ENCODE measurements at regions not wholly inside any gene's neighbourhood (a gene's known extent, or its start where the extent isn't known, plus 50 kb on each side); places are given as distances from the start of the nearest gene placed in this dataset.

GRCh38 chr6:98215531-98215930 lies 618.8 kb upstream of the POU3F2 start:
- Histone ChIP-seq H3K27me3 (ENCODE audit: control insufficient read depth in 2 of 2, insufficient read depth in 2 of 2, low read length in 2 of 2) (no peaks in the 10 kb centered on the region), H3K27ac (ENCODE audit: low read depth in 2 of 2, low read length in 2 of 2) (no peak overlapping the region), H3K9me3 (ENCODE audit: control insufficient read depth in 2 of 2, low read length in 2 of 2) (no peaks in the 10 kb centered on the region), H3K4me1 (ENCODE audit: control insufficient read depth in 2 of 2, insufficient read depth in 2 of 2, low read length in 2 of 2) (no peaks in the 10 kb centered on the region), H3K4me3 (ENCODE audit: low read length in 2 of 2) (no peak overlapping the region), H3K9ac (ENCODE audit: low read depth in 1 of 2, low read length in 2 of 2) (no peak overlapping the region), H3K36me3 (ENCODE audit: control insufficient read depth in 2 of 2, insufficient read depth in 2 of 2, low read length in 2 of 2) (no peaks in the 10 kb centered on the region)

- H3K4me1 ChIP-seq (ENCODE audit: control insufficient read depth in 2 of 2, insufficient read depth in 2 of 2, low read length in 2 of 2), result no peaks in the 10 kb centered on the region
- H3K9ac ChIP-seq (ENCODE audit: low read depth in 1 of 2, low read length in 2 of 2), result no peak overlapping the region
- H3K27ac ChIP-seq (ENCODE audit: low read depth in 2 of 2, low read length in 2 of 2), result no peak overlapping the region
These were observed 604.1 kb upstream of the POU3F2 start for GRCh38 chr6:98230250-98230649.

GRCh38 chr6:98239057-98239456 lies 595.3 kb upstream of the POU3F2 start:
- Histone ChIP-seq H3K9ac (ENCODE audit: low read depth in 1 of 2, low read length in 2 of 2) (no peak overlapping the region), H3K27ac (ENCODE audit: low read depth in 2 of 2, low read length in 2 of 2) (no peak overlapping the region), H3K9me3 (ENCODE audit: control insufficient read depth in 2 of 2, low read length in 2 of 2) (no peaks in the 10 kb centered on the region), H3K27me3 (ENCODE audit: control insufficient read depth in 2 of 2, insufficient read depth in 2 of 2, low read length in 2 of 2) (no peaks in the 10 kb centered on the region), H3K4me3 (ENCODE audit: low read length in 2 of 2) (no peak overlapping the region), H3K4me1 (ENCODE audit: control insufficient read depth in 2 of 2, insufficient read depth in 2 of 2, low read length in 2 of 2) (no peaks in the 10 kb centered on the region), H3K36me3 (ENCODE audit: control insufficient read depth in 2 of 2, insufficient read depth in 2 of 2, low read length in 2 of 2) (no peaks in the 10 kb centered on the region)

More at GRCh38 chr6:98230250-98230649, 604.1 kb upstream of the POU3F2 start:
- H3K36me3 ChIP-seq (ENCODE audit: control insufficient read depth in 2 of 2, insufficient read depth in 2 of 2, low read length in 2 of 2), result no peaks in the 10 kb centered on the region
- no peaks in the 10 kb centered on the region for H3K9me3 ChIP-seq (ENCODE audit: control insufficient read depth in 2 of 2, low read length in 2 of 2)
- H3K27me3 ChIP-seq (ENCODE audit: control insufficient read depth in 2 of 2, insufficient read depth in 2 of 2, low read length in 2 of 2), result no peaks in the 10 kb centered on the region
- no peak overlapping the region for H3K4me3 ChIP-seq (ENCODE audit: low read length in 2 of 2)

GRCh38 chr6:98241630-98242029 lies 592.7 kb upstream of the POU3F2 start:
- no peak overlapping the region for H3K9ac ChIP-seq (ENCODE audit: low read depth in 1 of 2, low read length in 2 of 2)
- no peaks in the 10 kb centered on the region for H3K9me3 ChIP-seq (ENCODE audit: control insufficient read depth in 2 of 2, low read length in 2 of 2)
- H3K27ac ChIP-seq (ENCODE audit: low read depth in 2 of 2, low read length in 2 of 2), result no peak overlapping the region
- H3K4me1 ChIP-seq (ENCODE audit: control insufficient read depth in 2 of 2, insufficient read depth in 2 of 2, low read length in 2 of 2), result no peaks in the 10 kb centered on the region
- no peaks in the 10 kb centered on the region for H3K27me3 ChIP-seq (ENCODE audit: control insufficient read depth in 2 of 2, insufficient read depth in 2 of 2, low read length in 2 of 2)
- H3K4me3 ChIP-seq (ENCODE audit: low read length in 2 of 2), result no peak overlapping the region
- no peaks in the 10 kb centered on the region for H3K36me3 ChIP-seq (ENCODE audit: control insufficient read depth in 2 of 2, insufficient read depth in 2 of 2, low read length in 2 of 2)

GRCh38 chr6:98254624-98255023 lies 579.8 kb upstream of the POU3F2 start:
- H3K9me3 ChIP-seq (ENCODE audit: control insufficient read depth in 2 of 2, low read length in 2 of 2), result no peaks in the 10 kb centered on the region
- H3K36me3 ChIP-seq (ENCODE audit: control insufficient read depth in 2 of 2, insufficient read depth in 2 of 2, low read length in 2 of 2), result no peaks in the 10 kb centered on the region
- H3K27ac ChIP-seq (ENCODE audit: low read depth in 2 of 2, low read length in 2 of 2), result no peak overlapping the region
- H3K4me3 ChIP-seq (ENCODE audit: low read length in 2 of 2), result no peak overlapping the region
- H3K9ac ChIP-seq (ENCODE audit: low read depth in 1 of 2, low read length in 2 of 2), result no peak overlapping the region
- no peaks in the 10 kb centered on the region for H3K27me3 ChIP-seq (ENCODE audit: control insufficient read depth in 2 of 2, insufficient read depth in 2 of 2, low read length in 2 of 2)
- H3K4me1 ChIP-seq (ENCODE audit: control insufficient read depth in 2 of 2, insufficient read depth in 2 of 2, low read length in 2 of 2), result no peaks in the 10 kb centered on the region

- Histone ChIP-seq H3K9me3 (ENCODE audit: control insufficient read depth in 2 of 2, low read length in 2 of 2) (no peaks in the 10 kb centered on the region), H3K36me3 (ENCODE audit: control insufficient read depth in 2 of 2, insufficient read depth in 2 of 2, low read length in 2 of 2) (no peaks in the 10 kb centered on the region), H3K4me3 (ENCODE audit: low read length in 2 of 2) (no peak overlapping the region), H3K27ac (ENCODE audit: low read depth in 2 of 2, low read length in 2 of 2) (no peak overlapping the region), H3K4me1 (ENCODE audit: control insufficient read depth in 2 of 2, insufficient read depth in 2 of 2, low read length in 2 of 2) (no peaks in the 10 kb centered on the region), H3K27me3 (ENCODE audit: control insufficient read depth in 2 of 2, insufficient read depth in 2 of 2, low read length in 2 of 2) (no peaks in the 10 kb centered on the region), H3K9ac (ENCODE audit: low read depth in 1 of 2, low read length in 2 of 2) (no peak overlapping the region)
These were observed 574.0 kb upstream of the POU3F2 start for GRCh38 chr6:98260382-98260781.

- Histone ChIP-seq H3K27me3 (ENCODE audit: control insufficient read depth in 2 of 2, insufficient read depth in 2 of 2, low read length in 2 of 2) (no peaks in the 10 kb centered on the region), H3K27ac (ENCODE audit: low read depth in 2 of 2, low read length in 2 of 2) (no peak overlapping the region), H3K9me3 (ENCODE audit: control insufficient read depth in 2 of 2, low read length in 2 of 2) (no peaks in the 10 kb centered on the region), H3K9ac (ENCODE audit: low read depth in 1 of 2, low read length in 2 of 2) (no peak overlapping the region), H3K36me3 (ENCODE audit: control insufficient read depth in 2 of 2, insufficient read depth in 2 of 2, low read length in 2 of 2) (no peaks in the 10 kb centered on the region), H3K4me1 (ENCODE audit: control insufficient read depth in 2 of 2, insufficient read depth in 2 of 2, low read length in 2 of 2) (no peaks in the 10 kb centered on the region), H3K4me3 (ENCODE audit: low read length in 2 of 2) (no peak overlapping the region)
These were observed 562.3 kb upstream of the POU3F2 start for GRCh38 chr6:98272060-98272459.

- no peaks in the 10 kb centered on the region for H3K36me3 ChIP-seq (ENCODE audit: control insufficient read depth in 2 of 2, insufficient read depth in 2 of 2, low read length in 2 of 2)
- no peaks in the 10 kb centered on the region for H3K27me3 ChIP-seq (ENCODE audit: control insufficient read depth in 2 of 2, insufficient read depth in 2 of 2, low read length in 2 of 2)
- no peaks in the 10 kb centered on the region for H3K4me1 ChIP-seq (ENCODE audit: control insufficient read depth in 2 of 2, insufficient read depth in 2 of 2, low read length in 2 of 2)
- no peak overlapping the region for H3K9ac ChIP-seq (ENCODE audit: low read depth in 1 of 2, low read length in 2 of 2)
- H3K9me3 ChIP-seq (ENCODE audit: control insufficient read depth in 2 of 2, low read length in 2 of 2), result no peaks in the 10 kb centered on the region
- H3K4me3 ChIP-seq (ENCODE audit: low read length in 2 of 2), result no peak overlapping the region
- H3K27ac ChIP-seq (ENCODE audit: low read depth in 2 of 2, low read length in 2 of 2), result no peak overlapping the region
These were observed 559.7 kb upstream of the POU3F2 start for GRCh38 chr6:98274691-98275090.

- H3K36me3 ChIP-seq (ENCODE audit: control insufficient read depth in 2 of 2, insufficient read depth in 2 of 2, low read length in 2 of 2), result no peaks in the 10 kb centered on the region
- no peaks in the 10 kb centered on the region for H3K4me1 ChIP-seq (ENCODE audit: control insufficient read depth in 2 of 2, insufficient read depth in 2 of 2, low read length in 2 of 2)
- H3K27ac ChIP-seq (ENCODE audit: low read depth in 2 of 2, low read length in 2 of 2), result no peak overlapping the region
- H3K9me3 ChIP-seq (ENCODE audit: control insufficient read depth in 2 of 2, low read length in 2 of 2), result no peaks in the 10 kb centered on the region
- H3K4me3 ChIP-seq (ENCODE audit: low read length in 2 of 2), result no peak overlapping the region
- no peak overlapping the region for H3K9ac ChIP-seq (ENCODE audit: low read depth in 1 of 2, low read length in 2 of 2)
- H3K27me3 ChIP-seq (ENCODE audit: control insufficient read depth in 2 of 2, insufficient read depth in 2 of 2, low read length in 2 of 2), result no peaks in the 10 kb centered on the region
These were observed 553.9 kb upstream of the POU3F2 start for GRCh38 chr6:98280492-98280891.

GRCh38 chr6:98286620-98287019 lies 547.8 kb upstream of the POU3F2 start:
- Histone ChIP-seq H3K9me3 (ENCODE audit: control insufficient read depth in 2 of 2, low read length in 2 of 2) (no peaks in the 10 kb centered on the region), H3K36me3 (ENCODE audit: control insufficient read depth in 2 of 2, insufficient read depth in 2 of 2, low read length in 2 of 2) (no peaks in the 10 kb centered on the region), H3K4me1 (ENCODE audit: control insufficient read depth in 2 of 2, insufficient read depth in 2 of 2, low read length in 2 of 2) (no peaks in the 10 kb centered on the region), H3K27ac (ENCODE audit: low read depth in 2 of 2, low read length in 2 of 2) (no peak overlapping the region), H3K27me3 (ENCODE audit: control insufficient read depth in 2 of 2, insufficient read depth in 2 of 2, low read length in 2 of 2) (no peaks in the 10 kb centered on the region), H3K9ac (ENCODE audit: low read depth in 1 of 2, low read length in 2 of 2) (no peak overlapping the region), H3K4me3 (ENCODE audit: low read length in 2 of 2) (no peak overlapping the region)

GRCh38 chr6:98287876-98288275 lies 546.5 kb upstream of the POU3F2 start:
- no peak overlapping the region for H3K4me3 ChIP-seq (ENCODE audit: low read length in 2 of 2)
- H3K9me3 ChIP-seq (ENCODE audit: control insufficient read depth in 2 of 2, low read length in 2 of 2), result no peaks in the 10 kb centered on the region
- H3K36me3 ChIP-seq (ENCODE audit: control insufficient read depth in 2 of 2, insufficient read depth in 2 of 2, low read length in 2 of 2), result no peaks in the 10 kb centered on the region
- no peaks in the 10 kb centered on the region for H3K27me3 ChIP-seq (ENCODE audit: control insufficient read depth in 2 of 2, insufficient read depth in 2 of 2, low read length in 2 of 2)
- H3K4me1 ChIP-seq (ENCODE audit: control insufficient read depth in 2 of 2, insufficient read depth in 2 of 2, low read length in 2 of 2), result no peaks in the 10 kb centered on the region
- no peak overlapping the region for H3K9ac ChIP-seq (ENCODE audit: low read depth in 1 of 2, low read length in 2 of 2)
- H3K27ac ChIP-seq (ENCODE audit: low read depth in 2 of 2, low read length in 2 of 2), result no peak overlapping the region

Measured in mucosa of rectum (tissue), 2 donors.